ENCODE measurements at regions not wholly inside any gene's neighbourhood (a gene's known extent, or its start where the extent isn't known, plus 50 kb on each side); places are given as distances from the start of the nearest gene placed in this dataset.

- Histone ChIP-seq H3K27me3 (ENCODE audit: control insufficient read depth in 2 of 2, insufficient read depth in 2 of 2, low read length in 2 of 2) (no peaks in the 10 kb centered on the region), H3K27ac (ENCODE audit: insufficient read depth, low read depth, low read length) (no peak overlapping the region), H3K9me3 (replicated peaks; ENCODE audit: control insufficient read depth, insufficient read depth, low read length) (peaks cover 3% of the 10 kb centered on the region), H3K4me3 (replicated peaks in 1 of 3; ENCODE audit: insufficient read depth in 1 of 3, low read depth in 1 of 3, low read length in 3 of 3) (no peak overlapping the region), H3K79me2 (ENCODE audit: control insufficient read depth, insufficient read depth, low read length) (no peaks in the 10 kb centered on the region), H4K20me1 (replicated peaks; ENCODE audit: control insufficient read depth, extremely low read depth, insufficient read depth, low read length) (no peaks in the 10 kb centered on the region), H3K9me1 (replicated peaks; ENCODE audit: control insufficient read depth, extremely low read depth, insufficient read depth, low read length) (no peaks in the 10 kb centered on the region), H3K36me3 (ENCODE audit: control insufficient read depth in 2 of 2, extremely low read depth in 1 of 2, insufficient read depth in 2 of 2, low read length in 2 of 2) (no peaks in the 10 kb centered on the region), H3K4me1 (ENCODE audit: control insufficient read depth, extremely low read depth, insufficient read depth, low read length) (no peaks in the 10 kb centered on the region), H3K4me2 (ENCODE audit: insufficient read depth, low read length) (no peak overlapping the region), H3K9ac (replicated peaks; ENCODE audit: extremely low read depth, insufficient read depth, low read length) (no peak overlapping the region), H2AFZ (ENCODE audit: low read depth, low read length) (no peak overlapping the region)
- no TSS peak for BruUV-seq (replicated peaks)
- DNase-seq (ENCODE audit: low read depth, low spot score) (no peak), FAIRE-seq (no peak)
- intact Hi-C loops (cut with micrococcal nuclease): no loop called here
- ChIA-PET CTCF (no interaction called here), POLR2A (no interaction called here)
- TF ChIP-seq POLR2AphosphoS5 (IDR thresholded peaks at IDR 0.05; ENCODE audit: insufficient read depth, low read depth, low read length) (no peak), FOS (IDR thresholded peaks at IDR 0.05; ENCODE audit: borderline replicate concordance, insufficient read depth, low read length) (no peak), JUN (IDR thresholded peaks at IDR 0.05; ENCODE audit: borderline replicate concordance, insufficient read depth, insufficient read length, low read depth) (no peak), MYC (IDR thresholded peaks at IDR 0.05; ENCODE audit: low read depth, low read length) (no peak), GATA2 (IDR thresholded peaks at IDR 0.05; ENCODE audit: insufficient read depth, insufficient read length, low read depth, low read length) (no peak), CTCF (IDR thresholded peaks at IDR 0.05; ENCODE audit: extremely low read depth in 1 of 2, insufficient read depth in 1 of 2, low read depth in 1 of 2, low read length in 2 of 2) (no peak), POLR2A (IDR thresholded peaks at IDR 0.05; ENCODE audit: low read depth, low read length) (no peak)
- TF ChIP-seq, protein P1, sequence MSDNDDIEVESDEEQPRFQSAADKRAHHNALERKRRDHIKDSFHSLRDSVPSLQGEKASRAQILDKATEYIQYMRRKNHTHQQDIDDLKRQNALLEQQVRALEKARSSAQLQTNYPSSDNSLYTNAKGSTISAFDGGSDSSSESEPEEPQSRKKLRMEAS (IDR thresholded peaks at IDR 0.05; ENCODE audit: insufficient read depth, insufficient read length): no peak
- dilution Hi-C loops (cut with MboI; ENCODE audit: extremely low pct_ligation_motif_present, low sequenced_read_pairs): no loop called here
Measured at GRCh38 chr2:129205766-129206165, 773.7 kb upstream of the RAB6C start.
